ENCODE measurements at regions not wholly inside any gene's neighbourhood (a gene's known extent, or its start where the extent isn't known, plus 50 kb on each side); places are given as distances from the start of the nearest gene placed in this dataset.
"Not testable (repeated sequence)": the region's sequence is repeated elsewhere in the genome, so short reads cannot be mapped to it uniquely, and the experiment has no call there.

GRCh38 chr1:157335056-157335455 lies 196.9 kb upstream of the ETV3 start:
- TF ChIP-seq CTCF (IDR thresholded peaks at IDR 0.05), result no peak
- WGBS, 2 donors, result 66 to 89% methylated on average over 2 of the region's 2 CpGs

GRCh38 chr1:157334041-157334440 lies 195.8 kb upstream of the ETV3 start:
- Histone ChIP-seq H3K4me3 (no peak overlapping the region), H3K27ac (no peak overlapping the region), H3K36me3 (no peaks in the 10 kb centered on the region), H3K27me3 (no peaks in the 10 kb centered on the region), H3K9me3 (no peaks in the 10 kb centered on the region), H3K4me1 (no peaks in the 10 kb centered on the region)
- ATAC-seq (no peak), FAIRE-seq (no peak), DNase-seq (no peak)
- 16 to 25% methylated on average over 2 of the region's 2 CpGs for WGBS, 2 donors
- intact Hi-C loops (cut with DNase I), result no loop called here
- TF ChIP-seq CTCF (IDR thresholded peaks at IDR 0.05), result no peak

More at GRCh38 chr1:157335056-157335455, 196.9 kb upstream of the ETV3 start:
- intact Hi-C loops (cut with DNase I), result no loop called here
- FAIRE-seq (no peak), DNase-seq (no peak), ATAC-seq (no peak)
- Histone ChIP-seq H3K27ac (no peak overlapping the region), H3K4me3 (no peak overlapping the region), H3K4me1 (no peaks in the 10 kb centered on the region), H3K9me3 (no peaks in the 10 kb centered on the region), H3K27me3 (no peaks in the 10 kb centered on the region), H3K36me3 (no peaks in the 10 kb centered on the region)

- FAIRE-seq; intact Hi-C loops (cut with DNase I); H3K27ac ChIP-seq; H3K9me3 ChIP-seq; ATAC-seq; H3K27me3 ChIP-seq; H3K4me3 ChIP-seq; DNase-seq; H3K4me1 ChIP-seq; H3K36me3 ChIP-seq: not testable (repeated sequence)
Observed at GRCh38 chr1:157330177-157330576, 192.0 kb upstream of the ETV3 start.

- FAIRE-seq; H3K4me3 ChIP-seq; H3K36me3 ChIP-seq; H3K4me1 ChIP-seq; DNase-seq; H3K9me3 ChIP-seq; ATAC-seq; H3K27me3 ChIP-seq; intact Hi-C loops (cut with DNase I); H3K27ac ChIP-seq: not testable (repeated sequence)
Observed at GRCh38 chr1:157328120-157328519, 189.9 kb upstream of the ETV3 start.

- DNase-seq (no peak), FAIRE-seq (no peak), ATAC-seq (no peak)
- 84 to 86% methylated on average over 7 of the region's 7 CpGs for WGBS, 2 donors
- Histone ChIP-seq H3K27me3 (no peaks in the 10 kb centered on the region), H3K4me1 (no peaks in the 10 kb centered on the region), H3K27ac (no peak overlapping the region), H3K4me3 (no peak overlapping the region), H3K36me3 (no peaks in the 10 kb centered on the region), H3K9me3 (no peaks in the 10 kb centered on the region)
- intact Hi-C loops (cut with DNase I), result no loop called here
- no peak for TF ChIP-seq CTCF (IDR thresholded peaks at IDR 0.05)
Observed at GRCh38 chr1:157326173-157326859, 188.1 kb upstream of the ETV3 start.

GRCh38 chr1:157325220-157325619 lies 187.0 kb upstream of the ETV3 start:
- intact Hi-C loops (cut with DNase I), result no loop called here
- H3K4me3 ChIP-seq, result no peak overlapping the region
- H3K36me3 ChIP-seq, result no peaks in the 10 kb centered on the region
- no peaks in the 10 kb centered on the region for H3K4me1 ChIP-seq
- no peaks in the 10 kb centered on the region for H3K9me3 ChIP-seq
- TF ChIP-seq CTCF (IDR thresholded peaks at IDR 0.05), result no peak
- H3K27ac ChIP-seq, result no peak overlapping the region
- FAIRE-seq (no peak), ATAC-seq (no peak), DNase-seq (no peak)
- H3K27me3 ChIP-seq, result no peaks in the 10 kb centered on the region
- WGBS, 2 donors, result 21 to 44% methylated on average over 1 of the region's 1 CpG

- H3K27me3 ChIP-seq; FAIRE-seq; ATAC-seq; H3K4me3 ChIP-seq; H3K36me3 ChIP-seq; H3K27ac ChIP-seq; DNase-seq; intact Hi-C loops (cut with DNase I); H3K4me1 ChIP-seq; H3K9me3 ChIP-seq: not testable (repeated sequence)
- 86 to 96% methylated on average over 1 of the region's 1 CpG for WGBS, 2 donors
Observed at GRCh38 chr1:157321972-157322371, 183.8 kb upstream of the ETV3 start.

Measured in pancreas (tissue), 10 donors.